HG03175 (cell line): ENCODE measurements at regions not wholly inside any gene's neighbourhood (a gene's known extent, or its start where the extent isn't known, plus 50 kb on each side); places are given as distances from the start of the nearest gene placed in this dataset.

Source experiments
- ATAC-seq: cut with Tn5 transposase; IDR thresholded peaks from one replicate; pipeline ENCODE4 v1.9.1; 2021; ENCODE audit warnings: mild to moderate bottlenecking, moderate library complexity; ENCODE audit not compliant: unreplicated experiment

DNA sequence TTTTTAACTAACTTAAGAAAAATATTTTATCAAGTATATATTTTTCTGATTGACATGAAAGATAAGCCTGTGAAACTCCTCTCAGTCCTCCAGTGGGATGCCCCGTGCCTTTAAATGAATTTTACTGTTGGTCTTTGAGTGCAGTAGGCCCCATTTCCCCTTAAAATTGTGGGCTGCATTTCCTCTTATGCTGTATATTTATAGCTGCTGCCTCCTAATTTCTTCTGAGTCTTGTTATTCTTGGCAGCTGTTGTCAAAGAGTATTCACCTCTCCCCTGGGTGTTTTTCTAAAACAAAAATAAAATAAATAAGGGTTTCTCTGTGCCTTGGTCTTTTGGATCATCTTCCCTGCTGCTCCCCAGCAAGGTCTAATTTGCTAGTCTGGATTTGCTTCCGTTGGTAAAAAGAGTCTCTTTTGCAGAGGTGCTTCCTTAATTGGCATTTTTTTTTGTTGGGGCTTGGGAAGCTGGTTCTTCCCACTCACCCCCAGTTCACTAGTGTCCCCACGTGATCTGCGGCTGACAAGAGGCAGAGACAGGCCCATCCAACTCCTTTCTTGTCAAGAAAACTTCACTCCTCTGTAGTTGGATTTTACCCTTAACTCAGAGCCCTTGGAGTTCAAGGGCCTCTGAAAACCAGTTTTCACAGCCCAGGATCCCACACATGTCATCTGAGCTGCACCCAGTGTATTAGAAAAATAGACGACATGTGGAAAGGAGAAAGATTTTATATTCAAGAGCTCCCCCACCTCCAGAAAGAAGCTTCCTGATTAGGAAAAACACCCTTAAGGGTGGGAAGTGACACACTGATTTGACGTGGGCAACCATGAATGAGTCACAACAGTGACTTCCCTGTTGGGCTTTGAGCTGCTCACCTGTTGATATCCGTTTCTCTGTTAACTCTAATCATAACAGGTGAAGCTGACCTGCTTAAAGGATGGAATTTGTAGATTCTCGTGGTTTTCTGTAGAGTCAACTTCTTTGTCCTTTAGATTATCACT, 431.5 kb downstream of the DCDC2C start:
- ATAC-seq, result no peak

DNA sequence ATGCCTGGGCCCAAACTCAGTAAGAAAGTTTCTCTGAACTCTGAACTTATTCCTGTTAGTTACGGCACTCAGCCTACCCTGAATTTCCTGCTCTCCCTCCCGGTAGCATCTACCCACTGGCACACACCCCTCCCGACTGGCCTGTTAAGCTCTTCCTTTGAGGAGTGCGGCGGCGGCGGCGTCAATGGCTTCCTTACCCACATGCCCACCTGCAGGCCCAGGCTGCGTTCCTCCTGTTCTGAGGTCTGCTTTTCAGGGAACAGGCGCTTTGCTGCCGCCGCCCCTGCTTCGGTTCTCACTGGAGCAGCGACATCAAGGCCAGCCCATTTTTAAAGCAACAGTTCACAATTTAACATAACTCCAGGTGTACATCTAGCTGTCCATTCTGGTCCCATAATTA, 432.4 kb downstream of the DCDC2C start:
- no peak for ATAC-seq

DNA sequence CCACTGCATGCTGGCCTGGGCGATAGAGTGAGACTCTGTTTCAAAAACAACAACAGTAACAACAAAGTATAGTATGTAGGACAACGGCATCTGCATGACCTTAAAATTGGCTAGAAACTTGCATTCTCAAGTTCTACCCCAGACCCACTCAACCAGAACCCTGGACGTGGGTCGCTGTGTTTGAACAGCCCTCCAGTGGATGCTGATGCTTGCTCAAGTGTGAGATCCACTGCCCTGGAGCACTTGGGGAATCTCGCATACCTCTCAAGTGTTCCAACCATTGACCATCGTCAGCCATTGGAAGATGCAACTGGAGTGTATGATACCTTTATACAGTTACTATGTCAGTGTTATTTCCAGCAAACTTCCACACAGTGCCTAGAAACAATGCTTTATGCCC, 435.9 kb downstream of the DCDC2C start:
- no peak for ATAC-seq

DNA sequence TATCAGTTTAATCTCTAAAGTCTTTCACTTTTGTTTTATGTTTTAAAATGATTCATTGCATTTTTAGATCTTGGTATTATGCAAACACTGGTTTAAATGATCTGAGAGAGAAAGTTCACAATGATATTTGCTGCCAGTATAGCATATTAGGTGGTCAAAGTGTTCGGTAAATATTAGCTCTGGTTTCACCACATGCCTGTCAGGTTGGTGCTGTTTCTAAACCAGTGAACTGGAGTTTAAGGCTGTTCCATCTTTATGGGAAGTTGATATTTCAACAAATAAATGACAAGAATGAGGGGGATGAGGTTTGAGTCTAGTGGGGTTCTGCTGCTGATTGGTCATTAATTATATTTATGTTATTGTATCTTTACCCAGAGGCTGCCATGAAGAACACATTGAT, 436.4 kb downstream of the DCDC2C start:
- ATAC-seq, result no peak

DNA sequence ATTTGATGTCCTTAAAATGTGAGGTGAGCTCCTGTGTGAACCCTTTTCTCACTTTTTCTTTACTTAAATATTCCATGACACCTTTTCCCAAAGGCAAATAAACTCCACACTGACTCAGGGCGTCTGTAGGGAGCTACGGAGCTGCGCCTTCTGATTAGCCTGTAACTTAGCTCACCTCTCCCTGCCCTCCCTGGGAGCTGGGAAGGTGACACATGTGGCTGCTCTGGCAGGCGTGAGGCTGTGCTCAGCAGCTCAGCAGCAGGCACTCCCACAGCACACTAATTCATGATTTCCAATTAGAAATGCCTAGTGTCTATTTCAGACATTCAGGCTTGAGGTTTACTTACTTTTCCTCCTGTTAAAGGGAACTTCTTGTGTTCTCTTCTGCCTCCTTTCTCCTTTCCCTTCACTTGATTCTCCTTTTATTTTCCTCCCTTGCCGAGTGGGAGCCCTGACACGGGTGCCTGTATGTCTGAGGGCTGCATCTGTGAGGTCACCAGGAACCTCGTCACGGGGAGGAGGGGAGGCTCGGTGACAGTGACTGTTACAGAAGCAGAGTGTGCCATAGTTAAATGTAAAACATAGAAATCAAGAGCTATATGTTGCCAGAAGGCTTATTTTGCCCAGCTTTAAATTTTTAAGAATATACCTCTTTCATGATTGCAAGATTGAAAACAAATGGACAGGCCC, 437.1 kb downstream of the DCDC2C start:
- no peak for ATAC-seq

DNA sequence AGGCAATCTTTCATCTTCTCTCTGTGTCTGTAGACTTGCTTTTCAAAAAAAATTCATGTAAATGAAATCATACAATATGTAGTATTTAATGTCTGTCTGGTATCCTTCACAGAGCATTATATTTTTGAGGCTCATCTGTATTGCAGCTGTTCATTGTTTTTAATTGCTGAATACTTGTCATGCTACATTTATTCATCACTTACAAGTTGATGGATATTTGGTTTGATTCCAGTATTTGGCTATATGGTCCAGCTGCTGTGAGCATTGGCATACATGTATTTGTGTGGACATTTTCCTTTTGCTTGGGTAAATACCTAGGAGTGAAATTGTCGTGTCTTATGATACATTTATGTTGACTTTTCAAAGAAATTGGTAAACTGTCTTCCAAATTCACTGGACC, 441.4 kb downstream of the DCDC2C start:
- ATAC-seq, result no peak

DNA sequence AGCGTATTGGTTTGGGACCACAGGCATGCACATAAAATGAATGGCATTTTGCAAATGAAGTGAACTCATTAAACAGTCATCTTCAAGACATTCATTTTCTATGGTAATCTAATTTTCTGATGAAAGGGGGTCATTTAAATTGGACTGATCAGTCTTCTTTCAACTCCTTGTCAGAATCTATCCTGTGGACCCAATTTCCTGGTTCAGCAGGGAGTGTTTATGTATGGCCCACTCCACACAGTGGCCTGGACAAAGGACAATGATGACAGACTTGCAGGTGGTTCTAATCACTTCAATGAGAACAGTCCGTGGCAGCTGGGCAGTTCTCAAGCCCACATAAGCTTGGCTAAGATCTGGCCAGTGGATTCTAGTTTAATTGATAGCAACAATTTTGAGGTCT, 448.1 kb downstream of the DCDC2C start:
- no peak for ATAC-seq

DNA sequence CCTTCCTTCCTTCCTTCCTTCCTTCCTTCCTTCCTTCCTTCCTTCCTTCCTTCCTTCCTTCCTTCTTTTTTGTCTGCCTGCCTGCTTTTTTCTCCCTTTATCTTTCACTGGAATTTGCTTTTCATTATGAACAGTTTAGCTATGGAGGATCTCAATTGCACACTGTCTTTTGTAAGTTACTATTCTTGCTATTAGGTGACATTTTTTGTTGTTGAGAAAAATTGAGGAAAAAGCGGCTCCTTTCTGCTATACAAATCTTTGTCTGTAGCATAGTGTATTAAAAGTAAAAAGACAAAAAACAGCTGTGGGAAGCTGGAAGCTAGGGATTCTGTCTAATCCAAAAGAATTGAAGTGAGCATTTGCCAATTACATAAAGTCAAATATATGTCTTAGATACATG, 448.7 kb downstream of the DCDC2C start:
- no peak for ATAC-seq

DNA sequence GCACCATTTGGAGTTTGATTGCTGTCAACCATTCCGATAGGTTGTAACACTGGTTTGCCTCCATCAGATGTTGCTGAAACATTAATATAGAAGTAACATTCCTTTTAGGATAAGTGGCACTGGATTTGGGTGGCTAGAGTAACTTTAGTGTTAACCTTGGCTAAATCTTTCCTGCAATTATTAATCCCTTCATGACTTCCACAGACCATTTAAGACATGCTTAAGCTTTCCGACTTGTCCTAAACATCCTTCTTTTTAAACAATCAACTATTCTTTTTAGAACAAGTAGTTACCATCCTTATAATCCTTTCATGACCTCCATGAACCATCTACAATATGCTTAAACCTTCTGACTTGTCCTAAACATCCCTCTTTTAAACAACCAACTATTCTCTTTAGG, 465.5 kb downstream of the DCDC2C start:
- no peak for ATAC-seq

DNA sequence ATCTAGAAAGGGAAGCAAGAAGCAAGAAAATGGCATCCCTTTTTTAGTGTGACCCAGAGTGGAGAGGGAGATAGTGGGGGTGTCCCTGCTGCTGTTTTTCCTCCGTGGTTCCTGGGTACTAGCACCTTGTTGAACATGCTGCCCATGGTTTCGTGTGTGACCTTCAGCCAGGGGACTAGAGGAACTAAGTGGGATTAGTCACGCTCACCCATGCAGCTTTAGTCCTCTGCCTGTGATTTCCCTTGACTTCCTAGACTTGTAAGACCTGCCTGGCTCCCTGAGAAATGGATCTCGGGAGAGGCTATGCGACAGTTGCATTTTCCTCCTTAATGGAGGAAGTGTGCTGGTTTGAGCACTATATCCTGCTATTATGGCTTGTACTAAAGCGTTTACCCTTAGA, 471.4 kb downstream of the DCDC2C start:
- no peak for ATAC-seq

DNA sequence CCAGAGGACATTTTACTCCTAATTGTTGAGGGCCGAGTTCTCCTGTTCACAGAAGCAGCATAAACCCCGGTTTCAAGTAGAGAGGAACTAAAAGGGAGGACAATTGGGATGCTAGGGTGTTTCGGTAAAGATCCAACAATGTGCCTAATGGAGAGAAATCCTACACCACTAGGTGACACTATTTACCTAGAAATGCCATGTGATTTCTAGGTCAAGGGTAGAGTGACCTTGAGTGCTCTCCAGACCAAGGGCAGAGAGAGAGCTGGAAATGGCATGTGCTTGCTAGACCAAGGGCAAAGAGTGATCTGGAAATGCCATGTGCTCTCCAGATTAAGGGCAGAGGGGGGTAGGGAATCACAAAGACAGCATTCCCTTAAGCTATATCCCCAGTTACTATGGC, 472.0 kb downstream of the DCDC2C start:
- no peak for ATAC-seq

DNA sequence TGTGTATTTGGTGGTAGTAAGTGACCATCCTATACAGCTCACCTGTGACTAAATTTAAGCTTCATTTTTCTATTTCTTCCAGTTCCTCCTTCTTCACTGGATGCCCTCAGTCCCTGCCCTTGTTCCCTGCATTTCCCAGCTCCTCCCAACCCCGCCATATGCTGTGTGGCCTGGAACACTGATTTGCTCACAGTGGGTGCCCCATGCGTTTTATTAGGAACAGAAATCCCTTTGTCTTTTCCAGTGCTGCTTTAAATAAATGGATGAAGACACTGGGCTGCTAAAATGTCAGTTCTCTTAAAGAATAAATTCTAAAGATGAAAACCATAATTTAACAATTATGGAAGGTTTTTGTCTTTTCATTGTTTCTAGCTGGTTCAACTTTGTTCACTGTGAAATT, 477.3 kb downstream of the DCDC2C start:
- ATAC-seq, result no peak

DNA sequence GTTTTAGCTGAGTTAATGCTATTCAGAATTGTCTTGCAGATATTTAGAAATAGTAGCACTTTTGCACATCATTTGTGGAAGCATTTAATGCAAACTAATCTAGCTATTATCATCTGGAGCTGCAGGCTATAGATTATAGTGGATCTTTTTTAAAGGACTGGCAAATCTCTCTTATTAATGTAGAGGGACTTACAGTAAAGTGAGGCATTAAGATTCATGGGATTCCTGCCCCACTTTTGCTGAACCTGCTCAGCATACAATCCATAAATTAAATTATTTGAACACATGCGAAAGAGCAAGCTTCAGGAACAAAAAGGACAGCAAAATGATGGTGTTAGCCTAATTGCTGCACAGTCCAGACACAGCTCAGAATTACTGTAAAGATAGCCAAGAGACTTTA, 477.7 kb downstream of the DCDC2C start:
- ATAC-seq, result no peak

DNA sequence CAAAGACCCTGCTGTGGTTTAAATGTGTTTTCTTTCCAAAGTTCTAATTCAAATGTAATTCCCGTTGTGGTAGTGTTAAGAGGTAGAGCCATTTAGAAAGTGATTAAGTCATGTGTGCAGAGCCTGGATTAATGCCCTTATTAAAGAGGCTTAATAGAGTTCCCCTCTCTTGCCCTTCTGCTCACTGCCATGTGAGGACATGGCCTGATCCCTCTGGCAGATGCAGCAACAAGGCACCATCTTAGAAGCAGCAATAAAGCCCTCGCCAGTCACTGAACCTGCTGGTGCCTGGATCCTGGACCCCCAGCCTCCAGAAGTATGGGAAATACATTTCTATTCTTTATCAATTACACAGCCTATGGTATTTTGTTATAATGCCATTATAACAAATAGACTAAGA, 485.2 kb downstream of the DCDC2C start:
- no peak for ATAC-seq

DNA sequence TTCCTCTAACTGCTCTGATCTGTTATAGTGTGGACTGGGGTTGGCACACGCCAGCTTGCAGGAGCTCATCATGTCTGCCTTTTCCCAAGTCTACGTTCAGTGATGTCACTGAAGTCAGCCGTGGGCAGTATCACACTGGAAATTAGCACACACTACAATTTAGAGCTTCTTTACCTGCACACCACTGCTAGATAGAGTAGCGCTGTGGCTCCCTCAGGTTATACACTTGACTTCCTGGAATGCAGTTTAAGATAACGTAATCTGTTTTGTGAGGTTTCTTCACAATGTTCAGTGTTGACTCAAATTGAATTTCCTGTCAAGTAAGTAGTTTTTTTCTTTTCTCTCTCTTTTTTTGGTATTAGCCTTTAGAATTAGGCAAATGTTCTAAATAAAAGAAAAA, 487.2 kb downstream of the DCDC2C start:
- no peak for ATAC-seq

DNA sequence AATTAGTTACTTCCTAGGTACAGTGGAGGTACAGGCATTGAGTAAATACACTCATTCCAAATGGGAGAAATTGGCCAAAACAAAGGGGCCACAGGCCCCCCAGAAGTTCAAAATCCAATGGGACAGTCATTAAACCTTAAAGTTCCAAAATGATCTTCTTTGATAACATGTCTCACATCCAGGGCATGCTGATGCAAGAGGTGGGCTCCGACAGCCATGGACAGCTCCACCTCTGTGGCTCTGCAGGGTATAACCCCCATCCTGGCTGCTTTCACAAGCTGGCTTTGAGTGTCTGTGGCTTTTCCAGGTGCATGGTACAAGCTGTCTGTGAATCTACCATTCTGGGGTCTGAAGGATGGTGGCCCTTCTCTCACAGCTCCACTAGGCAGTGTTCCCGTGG, 488.7 kb downstream of the DCDC2C start:
- ATAC-seq, result no peak

DNA sequence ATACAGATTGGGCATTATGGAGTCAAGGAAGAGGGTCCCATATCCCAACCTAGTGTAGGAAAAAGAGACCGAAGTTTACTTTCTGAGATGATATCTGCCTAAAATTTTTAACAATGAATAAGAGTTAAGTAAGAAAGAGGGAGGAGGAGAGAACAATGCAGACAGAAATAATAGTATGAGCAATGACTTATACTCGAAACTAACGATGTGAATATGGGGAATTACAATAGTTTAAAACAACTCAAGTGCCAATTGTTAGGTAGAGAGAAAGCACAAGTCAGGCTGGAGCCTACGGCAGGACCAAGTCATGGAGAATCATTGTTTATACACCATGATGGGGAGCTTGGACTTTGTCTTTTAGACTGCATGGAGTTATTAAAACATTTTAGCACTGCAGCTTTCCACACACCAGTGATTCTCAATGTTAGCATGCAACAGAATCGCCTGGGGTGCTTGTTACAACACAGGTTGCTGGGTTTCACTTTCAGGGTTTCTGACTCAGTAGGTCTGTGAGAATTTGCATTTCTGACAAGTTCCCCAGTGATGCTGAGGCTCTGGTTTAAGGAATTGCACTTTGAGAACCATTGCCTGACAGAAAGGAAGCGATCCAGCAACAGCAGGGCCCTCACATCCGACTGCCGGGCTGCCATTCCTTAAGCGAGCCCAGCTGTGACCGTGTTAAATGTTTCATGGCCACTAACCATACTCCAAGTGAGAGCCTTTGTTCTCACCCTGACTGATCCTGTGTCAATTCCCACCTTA, 511.2 kb downstream of the DCDC2C start:
- ATAC-seq, result no peak

DNA sequence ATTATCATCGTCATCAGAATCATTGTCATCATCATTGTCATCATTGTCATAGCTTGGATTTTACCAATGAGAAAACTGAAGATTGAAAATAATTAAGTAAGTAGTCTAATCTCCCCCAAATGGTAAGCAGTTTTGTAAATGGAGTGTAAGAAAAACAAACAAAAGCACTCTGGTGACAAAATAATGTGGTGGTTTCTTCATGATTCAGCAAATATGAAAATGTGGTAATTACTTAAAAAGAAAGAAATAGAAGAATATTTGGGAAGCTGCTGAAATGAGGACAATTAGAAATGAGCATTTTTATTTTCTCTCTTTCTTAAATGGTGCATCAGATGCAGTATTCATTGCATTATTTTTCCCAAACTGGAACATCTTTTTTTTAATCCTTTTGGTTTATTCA, 514.4 kb downstream of the DCDC2C start:
- ATAC-seq, result no peak

DNA sequence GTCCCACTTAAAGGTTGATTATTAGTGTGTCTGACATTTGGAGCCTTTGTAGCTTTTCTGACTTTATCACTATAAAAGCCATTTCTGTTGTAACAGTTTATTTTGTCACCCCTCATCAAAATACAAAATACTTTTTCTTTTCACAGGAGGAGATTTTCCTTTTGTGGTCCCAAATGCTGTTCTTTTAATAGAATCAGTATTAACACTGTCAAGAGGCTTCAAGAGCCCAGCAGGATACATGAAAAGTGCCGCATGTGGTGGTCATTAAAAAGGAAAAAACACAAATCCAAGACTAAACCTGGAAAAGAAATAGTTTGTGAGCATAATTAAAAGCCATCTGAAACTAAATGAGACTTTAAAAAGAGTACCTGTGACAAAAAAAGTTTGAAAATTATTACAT, 515.7 kb downstream of the DCDC2C start:
- ATAC-seq, result no peak

DNA sequence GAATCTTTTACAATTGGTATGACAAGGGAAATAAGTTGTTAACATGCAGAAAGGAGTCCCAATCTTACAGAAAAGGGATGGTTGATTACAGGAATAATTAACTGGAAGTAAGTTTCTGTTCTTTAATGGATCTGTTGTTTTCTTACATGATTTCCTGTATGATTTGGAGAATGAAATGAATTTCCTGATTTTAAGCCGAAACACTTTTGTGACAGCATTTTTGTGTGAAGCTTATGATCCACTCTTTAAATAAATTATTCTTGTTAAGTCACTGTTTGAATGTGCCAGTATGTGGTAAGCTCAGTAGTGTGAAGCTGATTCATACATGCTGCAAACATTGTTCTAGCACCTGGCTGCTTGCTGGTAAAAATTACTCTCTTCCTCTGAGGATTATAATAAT, 516.2 kb downstream of the DCDC2C start:
- no peak for ATAC-seq

DNA sequence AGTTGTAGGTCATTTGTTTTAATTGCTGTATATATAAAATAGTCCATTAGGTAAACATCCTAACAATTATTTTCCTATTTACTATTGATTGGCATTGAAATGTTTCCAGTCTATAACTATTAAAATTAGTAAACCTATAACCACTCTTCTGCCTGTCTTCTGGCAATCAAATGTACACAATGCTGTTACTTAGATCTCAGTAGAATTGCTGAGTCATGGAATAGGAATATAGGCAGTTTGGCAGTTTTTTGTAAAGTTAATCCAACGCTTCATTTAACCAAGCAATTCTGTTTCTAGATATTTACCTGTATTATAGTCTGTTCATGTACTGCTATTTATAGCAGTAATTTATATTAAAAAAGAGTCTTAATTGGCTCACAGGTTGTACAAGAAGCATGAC, 518.1 kb downstream of the DCDC2C start:
- no peak for ATAC-seq

DNA sequence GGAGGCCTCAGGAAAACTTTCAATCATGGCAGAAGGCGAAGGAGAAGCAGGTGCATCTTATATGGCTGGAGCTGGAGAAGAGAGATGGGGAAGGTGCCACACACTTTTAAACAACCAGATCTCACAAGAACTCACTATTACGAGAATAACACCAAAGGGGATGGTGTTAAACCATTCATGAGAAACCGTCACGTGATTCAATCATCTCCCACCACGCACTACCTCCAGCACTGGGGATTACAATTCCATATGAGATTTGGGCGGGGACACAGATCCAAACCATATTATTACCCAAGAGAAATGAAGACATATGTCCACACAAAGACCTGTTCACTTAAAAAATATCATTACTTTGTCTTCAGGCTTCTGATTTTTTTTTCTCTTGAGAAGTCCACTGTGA, 518.5 kb downstream of the DCDC2C start:
- ATAC-seq, result no peak
